HG02798 (cell line): ENCODE measurements at regions not wholly inside any gene's neighbourhood (a gene's known extent, or its start where the extent isn't known, plus 50 kb on each side); places are given as distances from the start of the nearest gene placed in this dataset.
"Not testable (repeated sequence)": the region's sequence is repeated elsewhere in the genome, so short reads cannot be mapped to it uniquely, and the experiment has no call there.

Experiments
- ATAC-seq: cut with Tn5 transposase; IDR thresholded peaks from one replicate; pipeline ENCODE4 v1.9.1; 2021; ENCODE audit warnings: mild to moderate bottlenecking; ENCODE audit not compliant: unreplicated experiment, poor library complexity

DNA sequence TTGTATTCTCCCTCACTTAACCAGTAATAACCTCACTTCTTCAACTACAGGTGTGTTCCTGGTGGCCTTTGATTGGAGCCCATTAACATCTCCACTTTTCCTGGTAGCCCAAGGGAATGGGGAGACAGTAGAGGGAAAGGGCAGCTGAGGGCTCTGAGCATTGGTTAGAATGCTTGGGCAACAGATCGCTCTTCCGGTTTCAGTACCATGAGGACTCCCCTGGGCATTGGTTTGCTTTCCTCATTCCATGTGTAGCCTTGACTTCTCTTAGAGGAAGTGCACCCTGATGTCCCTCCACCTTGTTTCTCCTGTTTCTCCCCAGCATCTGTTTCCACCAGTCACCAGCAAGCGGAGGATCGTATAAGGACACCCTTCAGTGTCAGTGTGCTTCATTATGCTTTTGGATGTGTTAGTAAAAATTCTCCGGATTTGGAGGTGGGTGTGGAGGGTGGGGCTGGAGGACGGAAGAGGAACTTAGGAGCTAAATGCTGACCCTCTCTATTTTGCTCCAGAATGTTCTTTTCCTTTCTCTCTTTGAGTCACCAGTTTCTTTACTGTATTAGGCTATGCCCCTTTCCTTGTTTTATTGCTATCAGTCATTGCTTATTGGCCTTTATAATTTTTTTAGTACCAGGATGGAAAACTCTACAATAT lies 50.6 kb upstream of the ZNG1B start:
- not testable (repeated sequence) for ATAC-seq

DNA sequence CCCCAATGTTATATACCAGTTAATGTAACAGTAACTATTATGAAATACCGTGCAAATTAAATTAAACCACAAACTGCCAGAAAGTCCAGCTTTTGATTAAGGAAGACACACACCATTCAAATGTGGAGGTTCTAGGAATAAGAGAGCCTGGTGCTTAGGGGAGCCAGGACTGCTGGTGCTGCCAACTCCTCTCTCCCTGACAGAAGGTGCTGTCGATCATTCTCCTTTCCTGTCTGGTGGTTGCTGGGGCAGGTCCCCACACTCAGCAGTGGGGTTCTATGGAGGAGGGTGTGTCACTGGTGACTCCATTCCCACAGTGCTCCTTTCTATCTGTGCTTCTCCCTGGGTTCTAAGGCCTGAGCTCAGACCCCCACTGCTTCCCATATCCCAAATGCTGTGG lies 57.9 kb upstream of the ZNG1B start:
- not testable (repeated sequence) for ATAC-seq

DNA sequence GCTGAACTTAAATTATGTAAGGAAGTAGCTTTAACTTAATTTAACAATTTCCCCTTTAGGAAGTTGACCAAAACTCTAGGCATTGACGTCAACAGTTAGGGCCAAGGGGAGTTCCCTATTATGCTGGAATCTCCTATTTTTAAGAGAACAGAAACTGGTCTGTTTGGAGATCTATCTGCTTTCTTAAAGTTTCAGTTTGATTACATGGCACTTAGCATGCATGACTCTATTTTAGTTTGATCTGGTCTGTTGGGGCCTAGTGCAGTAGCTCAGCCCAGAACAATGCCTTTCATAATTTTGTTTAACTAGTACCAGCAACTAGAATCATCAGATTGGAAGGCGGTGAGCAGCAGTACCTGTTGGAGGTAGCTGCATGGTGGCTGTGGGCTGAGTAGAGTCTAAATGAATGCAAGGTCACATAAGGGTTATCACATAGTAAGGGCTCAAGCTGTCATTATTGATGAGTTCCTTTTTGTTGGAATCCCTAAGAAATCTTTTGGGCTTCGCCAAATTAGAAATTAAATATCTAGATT lies 60.5 kb upstream of the ZNG1B start:
- ATAC-seq, result peak; percentile 79

DNA sequence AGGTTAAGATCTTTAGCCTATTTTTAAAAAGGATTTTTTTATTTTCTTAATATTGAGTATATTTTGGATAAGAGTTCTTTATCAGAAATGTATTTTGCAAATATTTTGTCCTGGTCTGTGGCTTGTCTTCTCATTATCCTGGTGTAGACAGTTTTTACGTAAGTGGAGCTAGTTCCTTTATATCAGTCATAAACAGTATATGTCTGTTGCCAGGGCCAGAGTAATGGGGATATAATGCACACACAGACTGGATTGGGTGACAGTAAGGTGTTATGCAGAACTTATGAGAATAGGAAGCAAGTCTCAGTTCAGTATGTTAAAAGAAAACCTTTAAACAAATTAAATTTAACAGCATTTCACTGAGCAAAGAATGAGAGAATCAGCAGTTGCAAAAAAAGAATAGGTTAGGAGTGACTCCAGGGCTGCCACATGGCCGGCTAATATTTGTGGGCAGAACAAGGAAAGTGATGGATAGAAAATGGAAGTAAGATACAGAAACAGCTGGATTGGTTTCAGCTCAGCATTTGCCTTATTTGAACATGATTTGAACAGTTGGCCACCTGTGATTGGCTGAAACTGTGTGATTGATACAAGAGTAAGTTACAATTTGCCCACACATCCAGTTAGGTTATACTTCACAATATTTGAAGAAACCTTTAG lies 61.1 kb upstream of the ZNG1B start:
- ATAC-seq, result peak; percentile 23

DNA sequence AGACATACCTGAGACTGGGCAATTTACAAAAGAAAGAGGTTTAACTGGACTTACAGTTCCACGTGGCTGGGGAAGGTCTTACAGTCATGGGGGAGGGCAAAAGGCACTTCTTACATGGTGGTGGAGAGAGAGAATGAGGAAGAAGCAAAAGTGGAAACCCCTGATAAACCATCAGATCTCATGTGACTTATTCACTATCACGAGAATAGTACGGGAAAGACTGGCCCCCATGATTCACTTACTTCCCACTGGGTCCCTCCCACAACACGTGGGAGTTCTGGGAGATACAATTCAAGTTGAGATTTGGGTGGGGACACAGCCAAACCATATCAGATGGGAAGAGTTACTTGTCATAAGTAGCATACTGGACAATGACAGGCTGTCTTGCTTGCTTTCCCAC lies 62.6 kb upstream of the ZNG1B start:
- not testable (repeated sequence) for ATAC-seq

DNA sequence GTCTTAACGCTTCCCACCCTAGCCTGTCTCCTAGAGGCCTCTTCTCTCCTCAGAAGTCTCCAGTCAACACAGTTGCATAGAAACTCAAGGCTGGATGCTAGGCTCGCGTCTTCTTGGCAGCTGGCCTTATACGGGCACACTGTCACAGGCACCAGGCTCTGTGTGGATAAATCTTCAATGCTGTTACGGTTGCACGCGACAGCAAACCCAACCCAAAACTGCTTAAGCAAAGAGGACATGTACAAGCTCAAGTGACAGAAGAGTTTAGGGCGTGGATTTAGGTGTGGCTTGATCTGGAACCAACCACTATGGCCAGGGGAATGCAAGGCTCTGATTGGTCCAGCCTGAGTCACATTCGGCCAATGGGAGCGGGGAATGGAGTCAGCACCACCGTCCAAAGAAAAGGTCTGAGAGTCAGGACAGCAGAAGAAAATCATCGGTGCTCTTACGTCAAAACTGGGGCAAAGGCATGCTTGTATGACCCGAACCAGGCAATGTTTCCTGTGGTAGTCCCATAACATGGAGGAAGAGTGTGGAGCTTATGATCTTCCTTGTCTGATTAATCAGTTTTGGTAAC lies 65.1 kb upstream of the ZNG1B start:
- not testable (repeated sequence) for ATAC-seq

DNA sequence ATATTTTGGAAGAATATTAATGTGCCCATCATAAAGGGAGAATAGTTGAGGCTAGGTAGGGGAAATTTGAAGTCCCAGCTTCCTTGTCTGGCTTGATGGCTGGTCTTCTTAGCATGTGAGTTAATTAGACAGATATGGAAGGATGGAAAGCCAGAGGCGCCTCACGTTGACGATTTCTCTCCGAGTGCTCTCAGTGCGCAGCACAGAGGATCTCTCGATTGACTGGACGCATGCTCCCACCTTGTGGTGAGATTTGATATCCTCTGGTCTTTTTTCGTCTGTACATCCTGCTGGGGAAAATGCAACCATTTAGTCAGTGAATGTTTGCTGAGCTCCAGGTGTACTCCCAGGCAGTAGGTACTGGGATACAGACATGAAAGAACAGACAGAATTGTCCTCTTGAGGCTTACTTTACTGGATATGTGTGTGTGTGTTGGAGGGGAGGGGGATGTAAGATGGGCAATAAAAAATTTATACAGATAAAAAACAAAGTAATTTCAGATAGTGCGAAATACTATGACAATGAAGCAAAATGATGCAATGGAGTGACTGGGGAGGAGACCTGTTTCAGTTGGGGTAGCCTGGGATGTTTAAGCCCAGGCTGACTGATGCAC lies 66.9 kb upstream of the ZNG1B start:
- peak; percentile 72 for ATAC-seq

DNA sequence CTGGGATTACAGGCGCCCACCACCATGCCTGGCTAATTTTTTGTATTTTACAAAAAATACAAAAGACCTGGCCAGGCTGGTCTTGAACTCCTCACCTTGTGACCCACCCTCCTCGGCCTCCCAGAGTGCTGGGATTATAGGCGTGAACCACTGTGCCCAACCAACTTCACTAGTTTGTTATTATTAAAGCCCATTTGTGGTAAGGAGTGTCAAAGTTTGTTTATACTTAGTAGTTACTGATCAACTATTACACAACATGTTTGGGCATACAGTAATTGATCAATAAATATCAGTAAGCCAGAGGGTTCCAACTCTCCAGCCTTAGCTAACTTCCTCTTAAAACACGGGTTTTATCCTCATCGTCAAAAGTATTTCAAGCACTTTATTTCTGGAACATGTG lies 67.5 kb upstream of the ZNG1B start:
- no peak for ATAC-seq

DNA sequence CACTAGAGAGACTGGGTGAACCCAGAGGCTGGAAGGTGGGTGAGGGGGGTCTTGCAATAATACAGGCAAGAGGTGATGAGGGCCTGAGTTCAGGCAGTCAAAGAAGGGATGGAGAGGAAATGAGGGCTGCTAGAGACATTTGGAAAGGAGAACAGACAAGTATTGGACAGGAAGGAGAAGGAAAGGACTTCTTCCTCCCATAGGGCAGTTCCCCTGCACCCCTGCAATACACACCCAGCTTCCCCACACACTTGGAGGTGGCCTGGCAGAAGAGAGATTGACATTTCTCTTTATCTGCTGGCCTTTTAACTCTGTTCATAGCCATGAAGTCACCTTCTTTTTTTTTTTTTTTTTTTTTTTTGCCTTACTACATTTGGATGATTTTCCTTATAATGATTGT lies 68.9 kb upstream of the ZNG1B start:
- ATAC-seq, result not testable (repeated sequence)

DNA sequence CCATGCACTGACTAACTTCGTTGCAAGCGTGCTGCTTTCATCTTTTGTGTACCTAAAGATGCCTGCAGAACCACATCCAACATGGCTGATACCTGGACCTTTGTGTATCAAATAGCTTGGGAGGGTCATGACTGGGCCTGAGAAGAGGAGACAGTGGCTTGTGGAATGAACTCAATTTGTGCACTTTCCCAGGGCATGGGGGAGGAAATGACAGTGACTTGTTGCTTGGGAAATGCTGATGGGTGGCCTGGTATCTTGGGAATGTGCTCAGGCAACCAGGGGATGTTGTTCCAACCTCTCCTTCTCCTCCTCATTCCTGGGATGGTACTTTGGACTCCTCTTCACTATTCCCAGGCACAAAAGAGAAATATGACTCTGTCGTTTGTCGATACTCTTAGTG lies 70.7 kb upstream of the ZNG1B start:
- ATAC-seq, result not testable (repeated sequence)

DNA sequence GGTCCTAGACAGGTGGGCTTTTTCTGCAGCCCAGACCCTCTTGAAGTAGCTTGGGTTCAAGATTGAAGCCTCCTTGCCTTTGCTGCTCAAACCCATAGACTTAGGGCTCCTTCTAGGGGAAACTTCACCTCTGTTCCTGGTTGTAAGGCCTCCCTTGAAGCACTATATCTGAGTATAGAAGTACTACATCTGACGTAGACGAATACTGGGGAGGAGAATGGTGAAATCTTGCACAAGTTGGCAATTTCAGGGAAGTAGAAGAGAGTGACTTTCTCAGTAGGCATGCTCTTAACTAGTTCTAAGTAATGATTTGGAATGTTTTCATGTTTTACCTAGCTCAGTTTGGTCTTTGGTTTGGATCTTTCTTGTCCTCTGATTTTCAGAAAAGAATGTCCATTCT lies 71.7 kb upstream of the ZNG1B start:
- ATAC-seq, result not testable (repeated sequence)

DNA sequence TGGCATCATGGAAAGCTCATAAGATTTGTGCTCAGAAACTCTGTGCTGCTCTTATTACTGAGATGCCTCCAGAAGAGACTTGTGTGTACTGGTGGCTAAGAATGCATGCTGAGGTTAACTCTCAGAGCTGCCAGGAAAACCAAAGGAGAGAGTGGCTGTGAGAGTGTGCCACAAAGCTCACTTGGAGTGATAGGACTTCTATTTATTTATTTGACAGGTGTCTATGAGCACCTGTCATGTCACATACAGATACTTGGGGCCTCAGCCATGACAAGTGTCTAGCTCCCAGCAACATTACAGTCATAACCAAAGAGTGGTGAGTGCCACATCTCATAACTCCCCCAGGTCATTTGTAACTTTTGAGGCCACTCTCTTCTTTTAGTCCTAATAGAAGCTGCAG lies 72.2 kb upstream of the ZNG1B start:
- ATAC-seq, result not testable (repeated sequence)

DNA sequence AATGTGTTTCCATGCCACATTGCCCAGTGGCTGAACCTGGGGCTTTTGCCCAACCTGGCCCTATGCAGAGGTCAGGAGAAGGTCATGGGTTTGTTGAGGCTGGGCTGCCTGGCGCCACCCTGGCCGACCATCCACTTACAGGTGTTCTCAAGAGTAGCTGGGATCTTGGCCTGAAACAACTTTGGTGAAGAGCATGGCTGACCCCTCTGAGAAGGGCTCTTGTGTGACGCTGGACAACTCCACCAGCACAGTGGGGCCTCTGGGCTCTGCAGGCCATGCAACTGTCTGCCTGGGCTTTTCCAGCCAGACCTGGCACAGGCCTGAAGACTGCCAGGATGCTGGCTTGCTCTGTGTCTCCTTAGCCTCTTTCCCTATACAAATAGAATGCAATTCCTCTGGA lies 76.4 kb upstream of the ZNG1B start:
- no peak for ATAC-seq

DNA sequence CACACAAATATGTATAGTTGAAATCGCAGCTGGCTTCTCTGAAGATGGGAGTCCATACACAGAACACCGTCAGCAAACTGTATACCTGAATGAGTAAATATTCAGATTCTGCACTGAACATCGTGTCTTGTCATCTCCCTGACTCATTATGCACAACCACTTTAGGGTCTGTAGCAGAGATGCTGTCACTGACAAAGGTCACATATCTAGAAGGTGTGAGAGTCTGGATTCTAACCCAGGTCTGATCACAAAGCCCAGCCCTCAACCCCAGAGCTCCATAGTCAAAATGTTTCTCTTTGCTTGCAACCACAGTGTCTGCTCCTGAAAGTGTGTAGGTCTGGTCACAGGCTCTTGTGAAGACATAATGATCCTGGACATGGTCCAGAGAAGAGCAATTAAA lies 78.3 kb upstream of the PAX8 start:
- ATAC-seq, result no peak

DNA sequence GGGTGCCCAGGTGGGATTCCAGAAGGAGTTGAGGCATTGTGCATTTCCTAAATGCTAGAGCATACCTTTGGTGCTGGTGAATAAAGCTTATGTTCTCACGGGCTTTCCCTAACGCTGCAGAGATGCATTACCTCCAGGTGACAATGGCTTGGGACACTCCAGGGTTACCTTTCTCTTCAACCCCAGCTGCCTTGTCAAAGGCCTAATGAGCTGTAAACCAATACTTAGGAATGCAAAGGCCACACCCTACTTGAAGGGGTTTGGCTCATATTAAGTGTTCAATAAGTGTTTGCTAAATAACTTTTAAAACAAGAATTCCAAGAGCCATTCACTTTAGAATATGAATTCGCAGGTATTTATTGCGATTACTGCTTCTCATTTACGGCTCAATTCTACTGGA lies 77.6 kb upstream of the PAX8 start:
- ATAC-seq, result not testable (repeated sequence)

DNA sequence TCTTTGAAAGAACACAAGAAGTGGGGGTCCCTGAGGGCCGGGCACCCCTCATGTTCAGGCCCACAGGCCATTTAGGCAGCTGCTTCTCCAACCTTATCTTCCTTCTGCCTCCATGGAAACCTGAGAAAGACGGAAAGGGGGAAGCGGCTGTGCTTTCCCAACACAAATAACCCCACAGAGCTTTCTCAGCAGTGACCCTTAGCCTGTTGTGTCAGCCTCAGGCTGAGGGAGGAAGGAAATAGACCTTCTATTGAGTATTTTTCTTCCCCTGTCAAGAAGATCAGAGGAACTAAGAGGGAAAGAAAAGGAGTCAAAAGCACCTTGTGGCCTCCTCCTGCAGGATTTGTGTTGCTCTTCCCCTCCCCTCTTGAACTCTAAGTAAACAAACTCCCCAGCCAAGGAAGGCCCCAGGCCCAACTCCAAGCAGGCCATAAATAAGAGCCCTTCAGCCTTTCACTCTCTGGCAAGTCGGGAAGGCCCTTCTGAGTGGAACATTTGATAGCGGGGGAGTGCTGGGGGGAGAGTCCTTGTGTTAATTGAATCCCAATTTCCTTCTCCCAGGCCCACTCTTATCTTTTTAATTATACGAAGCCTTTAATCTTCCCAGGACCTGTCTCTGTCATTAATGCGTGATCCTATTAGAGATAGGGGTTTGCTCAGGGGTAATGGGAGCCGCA lies 76.8 kb upstream of the PAX8 start:
- not testable (repeated sequence) for ATAC-seq

DNA sequence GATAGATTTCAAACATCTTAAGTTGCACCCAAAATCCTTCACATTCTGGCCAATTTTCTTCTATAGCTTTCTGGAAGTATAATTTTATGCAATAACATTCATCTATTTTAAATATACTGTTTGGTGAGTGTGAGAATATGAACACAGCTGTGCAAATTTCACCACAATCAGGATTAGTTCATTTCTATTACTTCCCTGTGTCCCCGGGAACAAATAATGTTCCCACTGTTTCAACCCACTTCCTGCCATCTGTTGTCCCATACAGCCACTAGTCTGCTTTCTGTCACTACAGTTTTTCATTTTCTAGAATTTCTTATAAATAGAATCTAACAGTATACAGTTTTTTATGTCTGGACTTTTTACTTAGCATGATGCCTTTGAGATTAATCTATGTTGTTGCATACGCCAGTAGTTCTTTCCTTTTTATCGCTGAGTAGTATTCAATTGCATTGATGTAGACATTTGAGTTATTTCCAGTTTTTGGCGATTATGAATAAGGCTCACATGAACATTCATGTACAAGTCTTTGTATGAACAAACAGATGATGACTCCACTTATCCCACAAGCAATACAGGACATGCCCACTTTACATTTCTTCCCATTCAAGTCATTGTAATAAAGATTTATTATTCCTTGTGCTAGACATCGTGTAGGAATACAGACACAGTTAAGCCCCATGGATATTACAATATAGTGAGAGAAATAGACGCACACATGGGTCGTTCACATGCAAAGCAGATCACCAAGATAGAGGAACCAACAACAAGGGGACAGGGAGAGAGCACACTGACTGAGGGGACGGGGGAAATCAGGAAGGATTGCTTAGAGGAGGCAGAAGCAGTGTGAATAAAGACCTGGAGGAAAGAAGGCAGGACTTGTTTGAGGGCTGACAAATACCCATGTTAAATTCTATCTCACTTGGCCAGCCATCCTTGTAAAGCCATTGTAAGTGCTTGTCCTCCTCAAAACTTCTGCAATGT lies 72.9 kb upstream of the PAX8 start:
- no peak for ATAC-seq

DNA sequence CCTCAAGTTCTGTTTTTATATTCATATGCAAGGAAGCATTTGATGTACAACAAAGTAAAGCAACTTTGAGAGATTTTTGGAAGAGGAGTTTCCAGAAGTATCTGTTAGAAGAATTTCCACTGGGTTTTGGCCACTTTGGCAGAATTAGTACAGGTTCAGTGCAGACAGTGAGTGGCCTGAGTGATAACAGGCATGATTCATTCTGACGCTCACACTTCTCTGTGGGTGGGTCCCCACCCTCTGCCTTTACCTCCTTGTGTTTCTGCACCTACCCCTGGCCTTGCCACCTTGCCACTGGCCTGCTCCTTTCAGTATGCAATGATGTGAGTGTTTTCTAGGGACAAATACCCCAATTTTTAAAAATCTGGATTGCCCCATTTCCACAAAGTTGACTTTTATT lies 65.1 kb upstream of the PAX8 start:
- not testable (repeated sequence) for ATAC-seq

DNA sequence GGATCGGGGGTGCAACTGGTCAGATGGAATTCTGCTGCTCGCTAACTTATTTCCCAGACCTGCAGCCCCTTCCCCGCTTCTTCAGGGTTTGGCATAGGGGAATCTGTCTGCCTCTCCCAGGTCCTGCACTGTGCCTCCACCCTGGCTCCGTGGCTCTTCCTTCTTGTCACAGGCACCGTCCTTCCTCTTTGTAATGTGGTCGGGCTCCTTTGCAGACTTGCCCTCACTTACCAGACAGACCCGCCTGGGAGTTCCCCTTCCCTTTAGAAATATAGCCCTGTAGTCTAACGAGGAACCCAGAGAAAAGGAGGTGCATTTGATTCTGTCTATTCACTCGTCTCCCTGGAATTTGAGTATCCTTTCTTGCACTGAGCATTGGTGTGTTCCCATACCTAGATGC lies 63.9 kb upstream of the PAX8 start:
- no peak for ATAC-seq
